Cardiac fibroblast (primary cell): ENCODE measurements at regions not wholly inside any gene's neighbourhood (a gene's known extent, or its start where the extent isn't known, plus 50 kb on each side); places are given as distances from the start of the nearest gene placed in this dataset.
"Not testable (repeated sequence)": the region's sequence is repeated elsewhere in the genome, so short reads cannot be mapped to it uniquely, and the experiment has no call there.

Source experiments
- DNase-seq, 2 donors: peaks; one replicate each; pipeline versions ENCODE4 v3.0.0 to v3.0.0-alpha.2; 2010; ENCODE audit warnings: low read depth in 2 of 2
- H3K4me3 ChIP-seq, 2 donors: replicated peaks in 1 of 2; 1 replicate in 1 of 2; 2 replicates in 1 of 2; pipeline ENCODE4 v1.5.1; 2011; ENCODE audit warnings: low read depth in 2 of 2, low read length in 2 of 2, mild to moderate bottlenecking in 2 of 2, moderate library complexity in 1 of 2
- CTCF ChIP-seq: IDR thresholded peaks from one replicate; pipeline ENCODE4 v1.5.1; 2011; ENCODE audit warnings: low read depth, mild to moderate bottlenecking, low read length, inconsistent platforms

- no peak for TF ChIP-seq CTCF
- no peak overlapping the region for H3K4me3 ChIP-seq
- no peak for DNase-seq
Measured at GRCh38 chr4:84325625-84326024, 173.5 kb downstream of the NKX6-1 start.

GRCh38 chr4:84324303-84325245 is 174.5 kb downstream of the NKX6-1 start:
- no peak for TF ChIP-seq CTCF
- DNase-seq: no peak
- H3K4me3 ChIP-seq: no peak overlapping the region

GRCh38 chr4:84319124-84319523 is 180.0 kb downstream of the NKX6-1 start:
- TF ChIP-seq CTCF: no peak

GRCh38 chr4:84317513-84317912 is 181.6 kb downstream of the NKX6-1 start:
- H3K4me3 ChIP-seq: no peak overlapping the region
- no peak for DNase-seq
- TF ChIP-seq CTCF: no peak

More at GRCh38 chr4:84319124-84319523, 180.0 kb downstream of the NKX6-1 start:
- no peak overlapping the region for H3K4me3 ChIP-seq
- DNase-seq: peak; percentile 5 to 8

GRCh38 chr4:84312426-84313012 is 186.6 kb downstream of the NKX6-1 start:
- no peak overlapping the region for H3K4me3 ChIP-seq

GRCh38 chr4:84309191-84309590 is 189.9 kb downstream of the NKX6-1 start:
- DNase-seq: no peak
- no peak overlapping the region for H3K4me3 ChIP-seq
- TF ChIP-seq CTCF: no peak

More at GRCh38 chr4:84312426-84313012, 186.6 kb downstream of the NKX6-1 start:
- DNase-seq: no peak
- TF ChIP-seq CTCF: no peak

- H3K4me3 ChIP-seq, DNase-seq: not testable (repeated sequence)
Measured at GRCh38 chr4:84298719-84299254, 200.3 kb downstream of the NKX6-1 start.
